HG03520 (cell line): ENCODE measurements at regions not wholly inside any gene's neighbourhood (a gene's known extent, or its start where the extent isn't known, plus 50 kb on each side); places are given as distances from the start of the nearest gene placed in this dataset.
"Not testable (repeated sequence)": the region's sequence is repeated elsewhere in the genome, so short reads cannot be mapped to it uniquely, and the experiment has no call there.

Experiments used
- ATAC-seq: cut with Tn5 transposase; IDR thresholded peaks from one replicate; pipeline ENCODE4 v1.9.1; 2021; ENCODE audit warnings: mild to moderate bottlenecking, moderate library complexity; ENCODE audit not compliant: unreplicated experiment

GRCh38 chr6:144474290-144474689 is 189.2 kb downstream of the UTRN start:
- ATAC-seq = no peak

- no peak for ATAC-seq
Observed at GRCh38 chr6:144474904-144475303, 189.8 kb downstream of the UTRN start.

- no peak for ATAC-seq
Observed at GRCh38 chr6:144475411-144475810, 190.3 kb downstream of the UTRN start.

- ATAC-seq = no peak
Observed at GRCh38 chr6:144476286-144476685, 191.2 kb downstream of the UTRN start.

GRCh38 chr6:144477396-144477795 is 192.3 kb downstream of the UTRN start:
- no peak for ATAC-seq

GRCh38 chr6:144477856-144478255 is 192.7 kb downstream of the UTRN start:
- ATAC-seq = no peak

GRCh38 chr6:144478483-144478882 is 193.3 kb downstream of the UTRN start:
- ATAC-seq = no peak

- ATAC-seq = no peak
Observed at GRCh38 chr6:144479991-144480390, 194.9 kb downstream of the UTRN start.

- ATAC-seq = no peak
Observed at GRCh38 chr6:144480473-144480872, 195.3 kb downstream of the UTRN start.

- peak; percentile 14 for ATAC-seq
Observed at GRCh38 chr6:144481527-144481926, 196.4 kb downstream of the UTRN start.

GRCh38 chr6:144482142-144482541 is 197.0 kb downstream of the UTRN start:
- peak; percentile 86 for ATAC-seq

- no peak for ATAC-seq
Observed at GRCh38 chr6:144485531-144485930, 200.4 kb downstream of the UTRN start.

- ATAC-seq = no peak
Observed at GRCh38 chr6:144488590-144488989, 203.5 kb downstream of the UTRN start.

- no peak for ATAC-seq
Observed at GRCh38 chr6:144493035-144493910, 208.1 kb downstream of the UTRN start.

- not testable (repeated sequence) for ATAC-seq
Observed at GRCh38 chr6:144495076-144495475, 209.9 kb downstream of the UTRN start.

GRCh38 chr6:144497650-144498049 is 212.5 kb downstream of the UTRN start:
- no peak for ATAC-seq

- ATAC-seq = no peak
Observed at GRCh38 chr6:144500892-144501291, 215.8 kb downstream of the UTRN start.

GRCh38 chr6:144505214-144505613 is 220.1 kb downstream of the UTRN start:
- ATAC-seq = not testable (repeated sequence)

- not testable (repeated sequence) for ATAC-seq
Observed at GRCh38 chr6:144506051-144506450, 220.9 kb downstream of the UTRN start.

GRCh38 chr6:144507772-144508312 is 222.7 kb downstream of the UTRN start:
- ATAC-seq = not testable (repeated sequence)

GRCh38 chr6:144510859-144511258 is 225.7 kb downstream of the UTRN start:
- no peak for ATAC-seq

- no peak for ATAC-seq
Observed at GRCh38 chr6:144515761-144516160, 230.6 kb downstream of the UTRN start.
